GM21723 (cell line): ENCODE measurements at regions not wholly inside any gene's neighbourhood (a gene's known extent, or its start where the extent isn't known, plus 50 kb on each side); places are given as distances from the start of the nearest gene placed in this dataset.

ENCODE experiments used
- ATAC-seq: cut with Tn5 transposase; IDR thresholded peaks from one replicate; pipeline ENCODE4 v1.9.1; 2021; ENCODE audit warnings: mild to moderate bottlenecking, moderate library complexity; ENCODE audit not compliant: unreplicated experiment

DNA sequence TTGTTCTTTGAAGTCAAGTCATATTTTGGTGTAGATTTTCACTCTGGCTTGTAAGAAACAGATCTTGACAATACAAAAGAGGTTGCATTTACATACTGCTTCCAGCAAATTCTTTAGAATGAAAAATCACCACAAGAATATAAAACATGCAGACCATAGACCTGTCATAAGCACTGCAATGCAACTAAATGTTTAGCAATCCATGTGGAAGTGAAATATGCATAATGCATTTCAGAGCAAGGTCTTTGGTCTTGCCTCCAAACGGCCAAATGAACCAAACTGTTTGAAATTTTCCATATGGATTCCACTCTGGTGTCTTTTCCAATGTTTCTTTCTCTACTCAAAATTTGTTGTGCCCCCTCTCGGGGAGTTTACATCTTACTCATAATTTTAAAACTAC is 271.0 kb upstream of the CDH20 start:
- no peak for ATAC-seq

GRCh38 chr18:61064911-61065310 is 268.3 kb upstream of the CDH20 start:
- ATAC-seq: no peak

DNA sequence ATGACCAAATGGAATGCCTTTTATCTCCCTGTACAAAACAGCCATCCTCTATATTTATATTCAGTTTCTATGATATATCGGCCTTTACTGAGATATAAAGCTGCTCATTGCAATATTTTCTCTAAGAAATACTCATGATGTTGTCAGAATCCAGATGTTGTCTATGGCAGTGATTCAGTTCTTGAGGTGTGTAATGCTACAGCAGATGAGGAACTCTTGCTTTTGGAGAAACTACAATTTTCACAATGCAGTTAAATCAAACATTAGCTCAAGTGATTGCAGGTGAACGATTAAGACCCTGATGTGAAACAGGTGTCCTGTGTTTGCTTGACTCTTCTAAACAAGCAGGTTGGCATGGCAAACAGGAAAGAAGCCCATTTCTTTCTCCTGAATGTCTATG is 256.2 kb upstream of the CDH20 start:
- no peak for ATAC-seq

- ATAC-seq: no peak
These were observed 253.5 kb upstream of the CDH20 start for GRCh38 chr18:61079714-61080113.

DNA sequence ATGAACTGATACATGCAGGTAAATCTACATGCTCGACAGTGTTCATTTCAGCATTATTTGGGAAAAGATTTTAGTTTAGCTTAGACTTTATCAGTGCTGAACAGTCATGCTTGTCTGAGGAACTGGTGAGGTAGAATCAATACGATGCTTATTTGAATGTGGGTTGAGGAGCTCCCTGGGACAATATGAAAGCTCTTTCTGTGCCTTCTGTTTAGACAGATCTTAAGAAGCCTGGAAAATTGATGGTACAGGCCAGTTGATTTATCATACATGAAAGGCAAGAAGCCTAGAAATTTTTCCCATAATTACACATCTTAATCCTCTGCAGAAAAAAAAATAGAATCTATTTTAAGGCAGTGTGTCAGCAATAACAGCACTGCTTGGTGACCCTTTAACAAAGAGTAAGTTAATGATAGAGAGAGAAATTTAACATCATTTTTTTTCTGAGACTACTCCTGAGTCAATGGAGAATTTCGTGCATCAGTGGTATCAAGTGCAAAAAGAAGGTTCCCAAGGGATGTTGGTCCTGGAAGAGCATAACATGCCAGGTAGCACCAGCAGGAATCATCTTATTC is 252.2 kb upstream of the CDH20 start:
- ATAC-seq: no peak

DNA sequence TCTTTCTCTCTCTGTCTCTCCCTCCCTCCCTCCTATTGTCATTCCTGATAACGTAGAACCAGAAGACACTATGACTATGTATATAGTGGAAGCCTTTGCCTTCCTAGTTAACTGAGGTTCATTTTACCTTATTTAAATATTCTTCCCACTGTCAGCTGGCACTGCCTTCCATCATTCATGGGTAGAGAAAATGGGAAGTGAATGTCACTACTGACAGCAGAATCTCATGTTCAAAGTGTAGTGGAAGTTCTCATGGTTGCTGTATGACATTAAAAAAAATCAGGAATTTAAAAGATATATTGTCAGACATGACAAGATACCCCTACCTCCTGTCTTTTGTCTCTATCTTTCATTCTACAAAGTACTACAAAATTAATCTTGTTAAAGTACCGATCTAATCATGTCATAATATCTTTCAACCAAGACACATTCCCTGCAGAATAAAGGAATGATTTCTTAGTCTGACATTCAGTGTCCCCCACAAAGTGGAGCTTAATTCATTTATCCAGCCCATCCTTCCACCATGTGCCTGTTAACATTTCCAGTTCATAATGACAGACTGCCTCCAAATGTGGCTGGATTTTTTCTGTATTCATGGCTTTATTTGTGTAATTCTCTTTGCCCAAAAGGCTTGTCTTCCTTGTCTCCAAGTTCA is 250.1 kb upstream of the CDH20 start:
- no peak for ATAC-seq

- ATAC-seq: no peak
These were observed 248.2 kb upstream of the CDH20 start for GRCh38 chr18:61085036-61085435.

- ATAC-seq: no peak
These were observed 247.5 kb upstream of the CDH20 start for GRCh38 chr18:61085761-61086160.

DNA sequence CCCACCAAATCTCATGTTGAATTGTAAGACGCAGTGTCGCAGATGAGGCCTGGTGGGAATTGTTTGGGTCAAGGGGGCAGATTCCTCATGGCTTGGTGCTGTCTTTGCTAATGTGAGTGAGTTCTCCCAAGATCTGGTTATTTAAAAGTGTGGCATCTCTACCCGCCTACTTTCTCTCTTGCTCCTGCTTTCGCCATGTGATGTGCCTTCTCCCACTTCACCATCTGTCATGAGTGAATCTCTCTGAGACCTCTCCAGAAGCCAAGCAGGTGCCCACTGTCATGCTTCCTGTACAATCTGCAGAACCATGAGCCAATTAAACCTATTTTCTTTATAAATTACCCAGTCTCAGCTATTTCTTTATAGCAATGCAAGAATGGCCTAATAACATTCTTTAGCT is 246.6 kb upstream of the CDH20 start:
- no peak for ATAC-seq

GRCh38 chr18:61091379-61091778 is 241.9 kb upstream of the CDH20 start:
- ATAC-seq: no peak

- no peak for ATAC-seq
These were observed 239.3 kb upstream of the CDH20 start for GRCh38 chr18:61093965-61094364.

GRCh38 chr18:61096226-61096625 is 237.0 kb upstream of the CDH20 start:
- no peak for ATAC-seq

DNA sequence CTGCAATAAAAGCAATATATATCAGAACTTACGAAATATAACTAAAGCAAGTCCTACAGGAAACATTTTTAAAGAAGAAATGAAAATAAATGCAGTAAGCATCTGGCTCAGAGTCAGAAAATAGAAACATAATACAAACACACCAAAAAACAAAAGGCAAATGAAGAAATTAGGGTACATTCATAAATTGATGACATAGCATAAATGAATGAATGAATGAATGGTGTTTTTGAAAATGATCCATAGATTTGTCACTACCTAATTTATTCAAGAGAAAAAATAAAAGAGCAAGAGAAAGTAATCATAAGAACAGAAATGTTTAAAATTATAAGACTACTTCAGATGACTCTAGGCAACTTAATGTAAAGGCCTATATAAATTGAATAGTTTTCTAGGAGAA is 226.1 kb upstream of the CDH20 start:
- no peak for ATAC-seq

DNA sequence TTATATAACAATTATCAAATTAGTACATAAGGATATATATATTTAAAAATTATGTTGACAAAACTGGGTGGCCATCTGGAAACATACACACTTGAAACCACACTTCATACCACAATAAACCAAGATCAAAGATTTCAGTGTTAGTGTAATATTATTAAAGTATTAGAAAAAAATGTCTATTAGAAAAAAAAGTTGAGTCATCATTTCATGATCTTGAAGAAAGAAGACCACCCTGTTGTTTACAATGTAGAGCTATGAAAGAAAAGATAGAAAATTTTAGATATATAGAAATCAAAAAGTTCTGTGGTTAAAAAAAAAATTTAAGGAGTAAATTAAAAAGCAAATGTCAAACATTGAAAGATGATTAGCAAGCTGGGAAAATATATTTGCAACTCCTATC is 224.5 kb upstream of the CDH20 start:
- ATAC-seq: no peak

DNA sequence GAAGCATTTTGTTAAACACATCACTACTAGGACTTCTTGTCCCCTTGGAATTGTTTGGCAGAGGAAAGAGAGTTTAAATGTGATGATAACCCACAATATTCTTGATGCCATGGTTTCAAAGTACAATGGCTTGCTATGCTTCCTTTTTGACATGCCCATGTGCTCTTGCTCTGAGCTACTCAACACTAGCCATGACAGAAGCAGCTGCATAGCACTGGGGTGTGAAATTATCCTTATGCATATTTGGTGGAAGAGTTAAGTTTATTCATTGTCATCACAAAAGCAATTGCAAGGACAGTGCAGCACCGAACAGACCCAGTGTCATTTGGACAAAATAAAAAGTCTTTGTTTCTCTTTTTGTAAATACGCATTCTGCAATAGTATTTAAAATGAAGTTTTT is 209.9 kb upstream of the CDH20 start:
- ATAC-seq: no peak

DNA sequence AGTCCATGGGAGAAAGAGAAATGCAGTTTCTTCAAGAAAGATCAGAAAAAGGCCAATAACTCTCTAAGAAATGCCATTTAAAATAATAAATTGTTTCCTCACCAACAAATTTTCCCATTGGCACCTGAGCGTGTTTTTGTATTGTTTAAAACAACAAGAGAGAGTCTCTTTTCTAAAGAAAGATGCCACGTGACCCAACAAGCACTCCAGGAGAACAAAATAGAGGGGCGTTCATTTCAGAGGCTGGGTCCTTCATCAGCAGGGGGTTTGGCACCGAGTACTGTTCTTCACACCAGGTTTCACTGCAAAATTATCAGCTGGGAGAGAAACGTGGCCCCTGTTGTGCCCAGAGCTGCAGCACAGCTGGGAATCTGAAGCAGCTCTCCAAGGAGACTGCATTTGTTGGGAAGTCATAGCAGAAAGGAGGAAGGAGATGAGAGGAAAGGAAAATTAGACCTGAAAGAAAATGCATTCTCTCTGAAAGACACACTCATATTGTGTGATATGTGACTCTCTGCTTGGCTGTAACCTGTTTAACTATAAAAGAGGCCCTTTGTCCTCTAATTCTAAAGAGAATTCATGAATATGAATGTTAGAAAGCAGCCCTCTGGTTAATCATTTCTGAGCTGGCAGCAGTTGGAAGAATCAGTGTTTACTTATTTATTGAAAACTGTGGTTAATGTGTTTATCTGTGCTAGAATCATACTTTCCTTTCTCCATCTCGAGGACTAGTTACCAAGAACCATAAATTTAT is 205.3 kb upstream of the CDH20 start:
- no peak for ATAC-seq

- ATAC-seq: no peak
These were observed 204.2 kb upstream of the CDH20 start for GRCh38 chr18:61129001-61129400.

- ATAC-seq: no peak
These were observed 201.2 kb upstream of the CDH20 start for GRCh38 chr18:61132031-61132430.

- no peak for ATAC-seq
These were observed 199.4 kb upstream of the CDH20 start for GRCh38 chr18:61133783-61134182.

DNA sequence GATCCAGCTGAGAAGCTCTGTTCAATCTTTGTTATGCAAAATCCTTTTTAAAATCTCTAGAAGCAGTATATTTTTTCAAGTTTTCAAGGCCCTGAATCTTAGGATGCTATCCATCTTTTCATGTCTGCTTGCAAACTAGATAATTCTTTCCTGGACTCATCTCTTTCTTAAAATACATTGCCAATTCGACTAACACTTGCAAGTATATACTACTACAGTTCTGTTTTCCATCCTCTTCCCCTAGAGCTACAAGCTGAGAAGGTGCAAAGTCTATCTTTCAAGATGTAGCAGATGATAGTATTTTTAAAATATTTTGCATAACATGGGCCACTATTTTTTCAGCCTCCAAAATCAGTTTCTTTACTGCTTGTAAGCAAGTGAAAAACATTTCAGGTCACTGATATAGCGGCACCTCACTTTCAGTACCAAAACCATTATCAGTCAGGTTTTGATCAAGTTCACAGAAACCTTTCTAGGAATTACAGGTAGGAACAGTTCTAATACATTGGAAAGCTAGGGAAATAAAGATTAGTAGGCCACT is 196.4 kb upstream of the CDH20 start:
- no peak for ATAC-seq

DNA sequence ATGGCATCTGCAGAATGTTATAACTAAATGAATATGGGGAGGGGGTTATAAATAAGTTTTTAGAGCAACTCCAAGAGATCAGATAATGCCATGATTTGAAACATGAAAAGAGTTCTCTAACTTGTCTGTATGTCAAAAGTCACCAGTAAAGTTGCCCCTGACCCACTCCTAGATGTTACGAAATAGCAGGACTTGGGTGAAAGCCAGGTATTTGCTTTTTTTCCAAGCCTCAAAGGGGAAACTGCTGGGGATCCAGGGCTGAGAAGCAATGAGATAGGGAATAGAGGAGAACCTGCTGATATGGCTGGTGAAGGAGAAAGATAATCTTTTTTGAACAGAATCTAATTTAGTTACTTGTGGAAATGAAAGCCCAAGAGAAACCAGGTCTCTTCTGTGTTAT is 191.5 kb upstream of the CDH20 start:
- ATAC-seq: no peak

GRCh38 chr18:61148322-61148721 is 184.9 kb upstream of the CDH20 start:
- ATAC-seq: no peak
